ENCODE measurements at regions not wholly inside any gene's neighbourhood (a gene's known extent, or its start where the extent isn't known, plus 50 kb on each side); places are given as distances from the start of the nearest gene placed in this dataset.
A peak's percentile ranks its signal among the peaks of the same experiment; 100 is the strongest.
"Not testable (repeated sequence)": the region's sequence is repeated elsewhere in the genome, so short reads cannot be mapped to it uniquely, and the experiment has no call there.

DNA sequence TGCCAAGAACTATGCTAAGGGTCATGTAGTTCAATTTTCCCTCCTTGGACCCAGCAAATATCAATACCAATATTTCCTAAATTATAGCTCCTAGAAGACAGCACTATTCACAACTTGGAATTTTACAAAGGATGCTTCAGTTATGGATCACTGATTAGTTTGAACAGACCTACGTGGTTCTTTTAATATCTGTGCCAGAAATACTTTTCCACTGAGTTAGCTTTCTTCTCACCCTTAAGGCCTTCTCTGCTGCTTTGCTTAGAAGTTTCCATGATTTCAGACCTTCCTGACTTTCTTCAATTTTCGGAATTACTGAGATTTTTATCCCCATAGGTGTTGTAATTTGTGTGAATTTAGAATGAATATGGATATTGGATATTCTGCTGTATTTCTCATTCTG is 380.4 kb downstream of the PSAT1 start:
- DNase-seq, result peak; percentile 72

DNA sequence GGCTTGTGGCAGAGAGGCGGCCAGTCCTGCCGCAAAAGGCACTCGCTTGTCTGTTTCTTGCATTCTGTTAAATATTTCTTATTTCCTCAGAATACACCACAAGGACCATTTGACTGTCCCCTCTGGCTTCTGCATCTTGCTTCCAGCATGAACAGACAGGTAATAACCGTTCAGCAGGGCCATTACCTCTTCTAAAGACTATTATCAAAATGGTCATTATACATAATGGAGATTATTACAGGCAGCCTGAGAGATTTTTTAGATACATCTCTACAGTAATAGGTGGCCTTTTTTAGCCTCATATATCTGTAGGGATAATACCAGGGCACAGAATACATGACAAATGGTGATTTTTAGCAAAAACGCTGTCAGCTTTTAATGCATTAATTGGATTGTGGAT is 382.0 kb downstream of the PSAT1 start:
- DNase-seq, result no peak

DNA sequence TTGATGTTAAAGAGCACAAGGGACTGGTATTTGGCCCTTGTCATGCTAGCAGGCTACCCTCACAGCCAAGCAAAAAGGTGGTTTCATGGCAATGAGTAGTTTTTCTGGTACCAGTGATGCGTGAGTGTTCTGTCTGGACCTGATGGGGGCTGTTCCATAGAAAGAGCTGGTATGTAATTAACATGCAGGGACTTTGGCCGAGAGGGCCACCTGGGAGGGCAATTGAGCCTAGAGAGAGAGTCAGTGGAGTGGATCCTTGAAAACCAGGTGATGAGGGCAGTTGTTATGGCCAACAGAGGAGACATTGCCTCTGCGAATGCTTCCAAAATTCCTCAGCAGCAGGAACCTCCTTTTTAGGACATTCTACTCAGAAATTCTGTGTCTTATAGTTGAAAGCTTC is 383.3 kb downstream of the PSAT1 start:
- no peak for DNase-seq

DNA sequence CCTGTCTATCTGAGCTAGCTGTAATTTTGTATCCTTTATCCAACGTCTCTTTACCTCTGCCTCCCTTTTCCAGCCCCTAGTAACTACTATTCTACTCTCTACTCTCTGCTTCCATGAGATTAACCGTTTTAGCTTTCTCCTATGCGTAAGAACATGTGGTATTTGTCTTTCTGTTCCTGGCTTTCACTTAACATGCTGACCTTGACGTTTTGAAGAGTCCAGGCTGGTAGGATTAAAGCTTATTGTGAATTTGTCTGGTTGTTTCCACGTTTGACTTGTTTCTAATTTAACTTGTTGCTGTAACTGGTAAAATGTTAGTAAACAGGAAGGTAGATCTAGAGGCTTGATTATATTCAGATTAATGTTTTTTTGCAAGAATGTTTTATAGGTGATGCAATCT is 385.3 kb downstream of the PSAT1 start:
- DNase-seq, result no peak

DNA sequence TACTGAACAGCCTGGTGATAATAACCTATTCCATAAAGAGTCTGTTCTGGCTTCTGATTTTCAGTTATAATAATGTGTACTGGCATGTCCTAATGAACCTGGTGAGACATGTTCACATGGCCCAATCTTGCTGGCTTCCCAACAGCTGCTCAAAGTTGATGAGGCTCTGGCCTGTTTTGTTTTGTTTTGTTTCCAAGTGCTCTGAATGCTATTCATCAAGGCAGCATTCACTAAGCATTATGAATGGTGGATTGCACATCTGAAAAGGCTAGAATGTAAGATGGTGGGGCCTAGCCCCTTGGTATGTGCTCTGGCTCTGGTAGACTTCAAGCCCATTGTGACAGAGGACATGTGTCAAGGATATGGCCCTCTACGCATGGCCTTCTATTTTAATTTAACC is 388.5 kb downstream of the PSAT1 start:
- no peak for DNase-seq

DNA sequence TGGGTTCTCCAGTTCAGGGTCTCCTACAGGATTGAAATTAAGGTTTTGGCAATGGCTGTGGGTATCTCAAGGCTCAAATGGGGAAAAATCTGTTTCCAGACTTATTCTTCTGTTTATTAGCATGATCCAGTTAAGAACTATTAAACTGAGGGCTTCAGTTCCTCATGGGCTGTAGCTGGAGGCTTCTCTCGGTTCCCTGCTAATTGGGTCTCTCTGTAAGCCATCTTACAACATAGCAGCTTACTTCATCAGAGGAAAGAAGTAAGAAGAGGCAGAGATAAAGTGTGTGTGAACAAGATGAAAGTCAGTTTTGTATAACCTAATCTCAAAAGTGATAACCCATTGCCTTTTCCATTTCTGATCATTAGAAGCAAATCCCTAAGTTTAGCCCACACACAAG is 391.9 kb downstream of the PSAT1 start:
- no peak for DNase-seq

DNA sequence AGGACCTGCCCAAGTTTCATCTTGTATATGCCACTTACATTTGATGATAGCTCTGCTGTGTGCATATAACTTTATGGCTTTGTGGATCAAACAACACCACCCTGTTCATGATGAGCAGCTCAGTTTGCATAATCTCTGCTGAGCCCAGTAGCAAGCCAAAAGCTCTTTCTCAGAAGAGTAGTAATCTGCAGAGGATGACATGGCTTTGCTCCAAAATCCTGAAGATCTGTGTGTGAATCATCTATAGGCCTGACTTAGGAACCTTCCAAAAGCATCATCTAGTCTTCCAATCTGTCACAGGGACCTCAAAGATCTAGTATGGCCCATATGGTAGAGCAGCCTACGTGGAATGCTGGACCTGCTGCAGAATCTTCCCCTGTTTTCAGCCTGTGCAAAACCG is 394.6 kb downstream of the PSAT1 start:
- peak; percentile 66 for DNase-seq

DNA sequence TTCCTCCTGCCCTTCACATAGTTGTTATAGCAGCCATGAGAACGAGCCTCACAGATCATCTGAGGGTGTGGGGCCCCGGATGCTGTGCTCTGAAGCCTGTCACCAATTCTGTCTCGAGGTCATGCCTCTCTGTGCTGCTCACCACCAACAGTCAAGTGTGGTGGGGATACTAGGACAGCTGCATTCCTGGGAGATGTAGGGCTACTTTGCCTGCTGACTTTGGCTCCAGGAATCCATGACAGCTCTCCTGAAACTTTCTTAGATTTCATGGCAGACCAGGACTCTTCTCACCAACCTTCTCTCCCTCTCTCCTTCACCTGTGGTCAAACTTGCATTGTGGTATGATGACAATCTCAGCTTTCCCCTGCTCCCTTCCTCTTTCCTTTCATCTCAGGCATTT is 395.9 kb downstream of the PSAT1 start:
- DNase-seq, result peak; percentile 87

DNA sequence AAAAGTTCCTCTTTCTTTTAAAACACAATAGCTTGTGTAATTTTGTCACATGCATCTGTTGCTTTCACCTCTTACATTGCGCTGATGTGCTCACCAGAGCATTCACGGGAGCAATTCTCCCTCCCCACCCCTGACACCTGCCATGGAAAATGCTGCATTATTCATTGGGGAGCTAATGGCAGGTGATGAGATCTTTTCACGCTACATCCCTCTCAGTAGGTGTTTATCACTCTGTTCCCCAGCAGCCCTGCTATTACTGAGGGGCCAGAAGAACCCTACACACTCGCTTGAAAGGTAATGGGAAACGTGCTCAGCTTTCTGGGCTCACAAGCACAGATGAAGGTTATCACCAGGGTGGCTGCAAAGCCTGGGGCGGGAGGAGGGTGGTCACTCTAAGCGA is 398.0 kb downstream of the PSAT1 start:
- no peak for DNase-seq

DNA sequence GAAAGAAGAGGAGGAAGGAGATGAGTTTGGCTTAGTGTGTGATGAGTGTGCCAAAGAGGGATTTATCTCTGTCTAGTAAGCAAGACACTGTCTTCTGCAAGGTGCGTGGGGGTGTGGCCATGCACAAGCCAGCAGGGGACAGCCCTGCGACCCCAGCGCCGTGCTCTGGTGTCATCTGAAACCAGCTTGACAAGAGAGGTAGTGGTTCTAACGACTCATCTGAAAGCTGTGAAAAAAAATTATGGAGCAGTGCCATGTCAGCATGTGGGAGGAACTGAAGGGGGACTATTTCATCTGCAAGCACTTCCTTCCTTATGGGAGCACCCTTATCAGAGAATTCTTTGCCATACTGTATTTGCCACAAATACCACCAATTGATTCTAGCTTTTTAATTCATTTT is 398.6 kb downstream of the PSAT1 start:
- DNase-seq, result no peak

DNA sequence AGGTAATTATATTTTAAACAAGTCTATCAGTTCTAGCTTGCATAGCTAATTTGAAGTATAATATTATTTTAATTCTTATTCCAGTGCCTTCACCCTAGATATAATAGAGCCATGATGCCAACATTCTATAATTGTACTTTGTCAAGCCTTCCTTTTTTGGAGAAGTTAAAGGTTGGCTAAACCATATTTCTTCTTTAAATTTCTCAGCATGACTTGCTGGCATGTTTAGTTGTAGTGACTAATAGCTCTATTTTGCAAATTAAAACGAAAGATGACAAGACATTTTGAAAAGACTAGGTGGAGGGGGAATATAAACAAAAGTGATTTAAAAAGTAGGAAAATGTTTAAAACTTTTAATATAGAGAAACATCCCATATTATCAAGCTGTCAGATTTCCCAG is 400.7 kb downstream of the PSAT1 start:
- no peak for DNase-seq

DNA sequence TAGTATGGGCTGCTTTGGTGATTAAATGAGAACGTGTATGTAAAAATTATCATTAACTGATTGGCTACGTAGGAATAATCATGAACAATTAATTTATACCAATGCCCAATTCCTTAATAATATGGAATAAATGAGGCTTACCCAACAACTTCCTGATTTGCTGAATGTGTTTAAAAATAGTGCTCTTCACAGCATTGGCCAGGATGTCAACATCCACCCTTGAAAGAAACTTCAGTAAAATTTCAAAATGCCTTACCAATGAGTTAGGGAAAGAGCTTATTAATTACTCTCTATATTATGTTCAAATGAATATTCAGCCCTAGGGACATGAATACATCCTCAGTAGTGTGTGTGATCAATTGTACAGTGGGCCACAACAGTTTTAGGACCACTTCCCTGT is 401.4 kb downstream of the PSAT1 start:
- DNase-seq, result no peak

DNA sequence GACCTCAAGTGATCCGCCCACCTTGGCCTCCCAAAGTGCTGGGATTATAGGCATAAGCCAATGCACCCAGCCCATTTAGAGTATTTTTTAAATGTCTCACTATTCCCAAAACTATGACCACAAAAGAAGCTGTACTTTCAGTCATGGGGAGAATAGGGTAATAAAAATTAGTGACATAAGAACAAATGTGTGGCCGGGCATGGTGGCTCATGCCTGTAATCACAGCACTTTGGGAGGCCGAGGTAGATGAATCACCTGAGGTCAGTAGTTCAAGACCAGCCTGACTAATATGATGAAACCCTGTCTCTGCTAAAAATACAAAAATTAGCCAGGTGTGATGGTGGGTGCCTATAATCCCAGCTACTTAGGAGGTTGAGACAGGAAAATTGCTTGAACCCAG is 402.3 kb downstream of the PSAT1 start:
- DNase-seq, result peak; percentile 25

DNA sequence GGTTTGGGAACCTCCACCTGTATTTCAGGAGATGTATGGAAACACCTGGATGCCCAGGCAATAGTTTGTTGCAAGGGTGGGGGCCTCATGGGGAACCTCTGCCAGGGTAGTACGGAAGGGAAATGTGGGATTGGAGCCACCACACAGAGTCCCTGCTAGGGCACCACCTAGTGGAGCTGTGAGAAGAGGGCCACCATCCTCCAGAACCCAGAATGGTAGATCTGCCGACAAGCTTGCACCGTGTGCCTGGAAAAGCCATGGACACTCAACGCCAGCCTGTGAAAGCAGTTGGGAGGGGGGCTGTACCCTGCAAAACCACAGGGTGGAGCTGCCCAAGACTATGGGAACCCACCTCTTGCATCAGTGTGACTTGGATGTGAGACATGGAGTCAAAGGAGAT is 407.2 kb downstream of the PSAT1 start:
- not testable (repeated sequence) for DNase-seq

DNA sequence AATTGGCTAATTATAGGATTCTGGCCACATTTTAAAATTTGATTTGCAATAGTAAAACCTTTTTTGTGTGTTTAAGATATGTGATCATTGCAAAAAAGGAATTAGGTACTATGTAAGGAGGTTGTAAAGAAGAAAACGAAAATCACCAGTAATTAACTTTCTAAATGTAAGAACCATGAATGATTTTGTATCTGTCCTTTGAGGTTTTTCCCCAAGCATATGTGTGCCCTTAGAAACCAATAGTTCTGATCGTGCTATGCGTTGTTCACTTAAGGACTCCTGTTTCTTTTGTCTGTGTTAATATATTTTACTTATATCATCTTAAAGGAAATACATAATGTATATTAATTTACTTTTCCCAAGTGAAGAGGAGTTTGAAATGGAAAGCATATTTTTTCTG is 410.2 kb downstream of the PSAT1 start:
- no peak for DNase-seq

DNA sequence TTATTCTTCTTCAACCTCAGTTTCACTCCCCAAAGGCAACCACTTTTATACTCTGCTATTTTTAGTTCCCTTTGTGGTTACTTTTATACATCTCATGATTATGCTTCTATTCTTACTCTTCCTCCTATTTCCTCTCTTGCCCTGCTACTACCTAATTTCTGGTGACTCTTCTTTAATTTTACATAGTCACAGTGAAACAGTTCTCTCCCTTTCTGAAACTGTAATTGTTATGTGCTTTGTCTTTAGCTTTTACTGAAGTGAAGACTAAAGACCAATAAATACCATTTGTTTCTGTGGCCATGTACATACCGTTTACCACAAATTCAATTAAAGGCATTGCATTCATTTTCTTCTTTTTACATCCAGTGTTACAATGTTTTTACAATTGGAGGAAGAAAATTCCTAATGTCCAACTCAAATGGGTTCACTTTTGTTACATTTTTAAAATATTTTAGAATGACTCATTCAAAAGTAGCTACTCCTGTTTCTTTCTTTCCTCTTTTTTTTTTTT is 410.6 kb downstream of the PSAT1 start:
- peak; percentile 87 for DNase-seq

DNA sequence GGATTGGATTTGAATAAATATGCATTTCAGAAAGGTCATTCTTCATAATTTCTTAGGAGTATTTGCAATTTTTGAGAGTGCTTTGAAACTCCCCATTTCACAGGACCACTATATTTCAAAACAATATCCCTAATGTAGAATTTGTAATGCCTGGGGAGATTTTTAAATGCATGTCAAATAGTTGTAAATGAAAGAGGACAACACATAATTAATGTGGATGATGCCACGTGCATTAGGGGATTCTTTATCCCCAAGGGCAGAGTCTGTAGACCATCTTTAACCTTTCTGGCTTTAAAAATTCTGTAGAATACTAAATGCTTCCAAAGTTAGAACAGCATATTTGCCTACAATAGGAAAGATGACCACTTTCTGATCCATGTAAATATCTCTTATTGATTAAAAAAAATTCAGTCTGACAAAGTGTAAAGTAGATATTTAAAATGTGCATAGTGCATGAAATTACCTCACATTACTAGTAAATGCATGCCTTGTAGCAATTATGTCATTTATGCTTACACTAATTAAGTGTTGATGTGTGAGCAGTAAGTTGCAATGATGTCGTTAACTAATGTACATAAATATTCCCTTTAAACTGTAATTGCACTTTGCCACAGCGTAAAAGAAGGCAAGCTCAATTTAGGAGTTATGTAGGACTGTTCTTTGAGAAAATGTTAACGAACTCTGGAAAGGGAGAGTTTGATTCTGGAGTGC is 416.1 kb downstream of the PSAT1 start:
- DNase-seq, result no peak

DNA sequence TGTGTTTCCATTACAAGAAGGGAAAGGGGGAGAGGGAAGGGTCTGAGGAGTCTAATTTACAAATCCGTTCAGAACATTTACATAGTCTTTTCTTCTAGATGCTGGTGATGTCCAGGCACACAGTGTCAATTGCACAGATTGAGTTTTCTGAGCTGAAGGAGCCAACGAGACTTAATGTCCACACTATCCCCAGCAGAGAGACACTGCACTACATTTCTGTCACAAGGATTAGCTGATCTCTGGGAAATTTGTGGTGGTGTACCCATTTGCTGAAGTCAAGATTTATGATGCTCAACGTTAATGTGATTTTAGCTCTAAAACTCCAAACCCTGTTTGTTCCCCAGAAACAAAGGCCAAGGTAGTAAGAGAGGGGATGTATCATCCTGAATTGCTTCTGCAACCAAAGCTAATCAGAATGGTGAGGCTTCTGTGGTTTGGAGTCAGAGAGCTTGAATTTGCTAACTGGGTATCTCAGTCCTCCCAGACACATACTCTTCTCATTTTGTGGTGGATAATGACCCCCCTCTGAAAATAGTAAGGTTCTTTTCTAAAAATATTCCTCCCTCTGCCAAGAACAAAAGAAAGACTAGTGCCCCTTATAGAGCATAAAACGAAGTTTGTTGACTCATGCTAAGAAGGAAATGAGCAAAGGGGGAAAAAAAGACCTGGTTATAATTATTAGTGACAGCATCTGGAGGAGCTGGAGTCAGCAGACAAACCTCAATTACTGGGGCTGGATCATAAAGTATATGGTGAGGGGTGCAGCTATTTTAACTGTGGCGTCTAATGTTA is 416.9 kb downstream of the PSAT1 start:
- peak; percentile 82 for DNase-seq

DNA sequence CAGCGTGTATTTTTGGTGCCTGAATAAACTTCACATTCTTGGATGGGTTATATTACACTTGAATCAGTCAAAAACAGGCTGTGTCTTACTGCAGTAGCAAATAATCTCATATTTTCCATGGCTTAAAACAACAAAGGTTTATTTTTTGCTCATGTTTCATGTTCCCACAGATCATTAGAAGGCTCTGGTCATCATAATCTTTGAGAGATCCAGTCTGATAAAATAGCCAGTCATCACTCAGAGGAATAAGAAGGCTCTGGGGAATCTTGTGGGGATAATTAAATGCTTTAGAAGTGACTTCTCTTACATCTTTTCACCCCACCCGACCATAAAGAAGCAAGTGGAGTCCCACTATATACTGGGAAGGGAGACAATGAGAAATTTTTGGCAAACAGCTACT is 417.7 kb downstream of the PSAT1 start:
- peak; percentile 82 for DNase-seq

DNA sequence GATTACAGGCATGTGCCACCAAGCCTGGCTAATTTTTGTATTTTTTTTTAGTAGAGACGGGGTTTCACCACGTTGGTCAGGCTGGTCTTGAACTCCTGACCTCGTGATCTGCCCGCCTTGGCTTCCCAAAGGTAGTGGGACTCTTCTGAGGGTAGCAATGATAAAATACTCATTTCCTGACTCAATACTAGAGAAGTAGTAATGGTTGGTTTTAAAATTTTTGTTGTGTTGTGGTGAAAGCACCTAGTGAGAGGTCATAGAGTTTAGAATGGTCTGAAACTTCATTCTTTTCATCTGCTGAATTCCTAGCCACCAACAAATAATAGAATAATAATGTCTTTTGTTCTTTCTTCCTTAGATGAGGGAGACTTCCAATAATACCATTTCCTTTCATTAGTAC is 422.1 kb downstream of the PSAT1 start:
- DNase-seq, result not testable (repeated sequence)

DNA sequence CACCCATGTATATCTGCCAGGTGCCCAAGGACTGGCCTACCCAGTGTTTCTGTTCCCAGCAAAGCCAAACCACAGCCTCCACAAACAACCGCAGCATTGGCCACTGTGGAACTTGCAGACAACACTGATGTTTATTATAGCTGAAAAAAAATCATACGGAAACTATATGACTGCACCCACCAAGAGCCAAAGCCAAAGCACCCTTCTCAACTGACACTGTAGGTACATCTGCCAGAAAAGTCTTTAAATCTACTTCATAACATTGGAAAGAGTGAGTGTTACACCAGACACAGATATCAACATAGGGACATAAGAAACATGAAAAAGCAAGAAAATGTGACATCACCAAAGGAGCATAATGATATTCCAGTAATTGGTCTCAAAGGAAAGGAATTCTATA is 428.0 kb downstream of the PSAT1 start:
- no peak for DNase-seq

DNA sequence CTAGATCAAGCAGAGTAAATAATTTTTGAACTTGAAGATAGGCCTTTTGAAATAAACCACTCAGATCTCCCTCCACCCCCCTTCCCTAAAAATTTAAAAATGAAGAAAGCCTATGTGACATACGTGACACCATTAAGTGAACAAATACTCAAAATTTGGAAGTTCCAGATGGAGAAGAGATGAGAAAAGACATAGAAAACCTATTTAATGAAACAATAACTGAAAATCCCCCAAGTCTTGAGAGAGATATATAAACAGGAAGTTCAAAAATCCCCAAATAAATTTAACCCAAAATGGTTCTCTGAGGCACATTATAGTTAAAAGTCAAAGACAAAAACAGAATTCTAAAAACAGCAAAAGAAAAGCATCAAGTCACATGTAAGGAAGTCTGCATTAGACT is 428.6 kb downstream of the PSAT1 start:
- no peak for DNase-seq

DNA sequence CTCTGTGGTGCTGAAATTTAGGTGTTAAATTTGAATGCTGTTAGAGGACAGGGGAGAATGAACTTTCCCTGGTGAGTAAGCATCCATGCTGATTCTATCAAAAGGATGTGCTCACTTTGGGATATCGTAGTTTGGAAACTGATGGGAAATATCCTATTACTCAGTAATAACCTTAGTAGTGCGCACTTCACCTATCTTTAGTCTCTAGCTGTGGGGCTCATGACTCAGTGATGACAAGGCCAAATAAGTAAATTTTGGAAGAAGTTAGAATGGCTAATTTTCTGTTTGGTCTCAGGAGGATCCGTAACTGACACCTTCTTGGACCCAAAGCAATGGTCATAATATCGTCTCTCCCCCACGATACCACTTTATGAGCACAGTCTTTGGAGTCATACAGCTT is 448.4 kb downstream of the PSAT1 start:
- no peak for DNase-seq

DNA sequence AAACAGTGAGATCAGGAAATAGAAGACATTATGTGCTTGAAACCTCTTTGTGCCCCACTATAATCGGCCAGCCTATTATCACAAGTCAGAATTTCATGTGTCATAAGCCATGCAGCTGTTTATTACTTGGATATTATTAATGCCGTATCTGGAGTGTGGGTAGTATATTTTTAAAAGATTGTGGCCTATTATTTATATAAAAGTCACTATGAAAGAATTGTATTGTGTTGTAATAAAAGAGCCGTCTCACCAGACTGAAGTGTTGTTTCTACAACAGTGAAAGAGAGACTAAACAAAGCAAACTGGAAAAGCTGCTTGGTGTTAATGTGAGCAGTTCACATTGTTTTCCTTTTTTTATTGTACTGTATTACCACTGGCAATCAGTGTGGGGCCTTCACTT is 449.1 kb downstream of the PSAT1 start:
- DNase-seq, result no peak

DNA sequence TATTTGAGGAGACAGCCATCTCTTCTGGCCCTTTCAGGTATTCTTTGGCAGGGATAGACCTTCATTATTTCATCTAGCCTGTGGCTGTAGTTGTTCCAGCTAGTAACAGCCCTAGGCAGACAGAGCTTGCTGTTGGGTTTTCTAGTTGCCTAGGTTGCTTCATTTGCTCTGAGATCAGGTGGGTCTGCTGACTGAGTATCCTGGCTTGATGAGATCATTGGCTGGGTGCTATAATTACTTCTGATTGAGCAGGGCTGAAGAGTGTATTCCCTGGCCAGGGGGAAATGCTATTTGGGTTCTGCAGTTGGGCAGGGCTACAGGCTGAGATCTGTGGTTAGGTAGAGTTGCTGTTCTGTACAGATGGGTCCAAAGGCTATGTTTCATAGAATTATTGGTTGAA is 456.1 kb downstream of the PSAT1 start:
- DNase-seq, result no peak

All from EL (cell line).